ENCODE measurements at regions not wholly inside any gene's neighbourhood (a gene's known extent, or its start where the extent isn't known, plus 50 kb on each side); places are given as distances from the start of the nearest gene placed in this dataset.

DNA sequence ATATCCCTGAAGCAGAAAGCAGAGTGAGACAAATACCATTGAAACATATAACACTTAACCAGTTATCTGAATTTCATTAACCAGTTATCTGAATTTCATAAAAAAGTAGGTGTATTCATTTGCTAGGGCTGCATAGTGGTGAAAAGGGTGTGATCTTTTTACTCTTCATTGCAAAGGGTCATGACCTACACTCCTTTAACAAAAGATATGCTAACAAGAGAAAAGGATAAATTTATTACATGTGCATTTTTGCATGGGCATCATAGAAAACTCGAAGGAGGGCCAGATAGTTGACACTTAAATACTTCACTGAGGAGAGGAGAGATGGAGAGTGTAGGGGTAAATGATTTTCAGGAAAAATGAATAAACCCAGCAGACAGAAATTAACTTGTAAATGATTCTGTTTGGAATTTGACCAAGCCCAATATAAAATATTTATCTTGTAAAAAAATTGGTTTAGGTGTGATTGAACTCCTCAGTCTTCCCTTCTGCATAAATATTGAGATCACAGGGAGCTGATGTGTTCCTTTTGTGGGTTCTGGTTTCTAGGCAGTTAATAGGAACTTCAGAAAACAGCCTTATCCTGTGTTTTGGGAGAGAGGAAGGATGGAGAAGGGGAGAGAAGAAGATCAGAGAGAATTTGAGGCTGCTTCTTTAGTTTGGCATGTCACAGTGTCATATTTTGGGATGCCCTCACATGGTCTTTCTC, 372.5 kb upstream of the SYT4 start:
- DNase-seq (ENCODE audit: low spot score): no peak

- DNase-seq (ENCODE audit: low spot score): no peak
These were observed 373.1 kb upstream of the SYT4 start for GRCh38 chr18:43650426-43650825.

DNA sequence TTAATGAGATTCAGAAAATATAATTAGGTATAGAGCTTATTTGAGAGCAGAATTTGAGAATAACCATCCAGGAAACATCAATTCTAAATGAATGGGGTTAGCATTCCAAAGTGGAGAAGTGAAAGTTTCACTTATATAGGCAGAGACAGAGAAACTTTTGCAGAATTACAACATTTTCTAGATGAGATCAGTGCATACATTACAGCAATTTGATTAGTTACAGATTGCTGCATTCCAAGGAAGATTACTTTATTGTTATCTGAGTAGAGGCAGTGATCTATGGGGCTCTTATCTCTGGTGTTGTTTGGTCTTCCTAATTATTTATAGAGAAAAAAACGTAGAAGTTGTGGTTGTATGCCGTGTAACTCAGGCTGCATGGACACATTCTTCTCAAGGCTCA, 373.8 kb upstream of the SYT4 start:
- no peak for DNase-seq (ENCODE audit: low spot score)

DNA sequence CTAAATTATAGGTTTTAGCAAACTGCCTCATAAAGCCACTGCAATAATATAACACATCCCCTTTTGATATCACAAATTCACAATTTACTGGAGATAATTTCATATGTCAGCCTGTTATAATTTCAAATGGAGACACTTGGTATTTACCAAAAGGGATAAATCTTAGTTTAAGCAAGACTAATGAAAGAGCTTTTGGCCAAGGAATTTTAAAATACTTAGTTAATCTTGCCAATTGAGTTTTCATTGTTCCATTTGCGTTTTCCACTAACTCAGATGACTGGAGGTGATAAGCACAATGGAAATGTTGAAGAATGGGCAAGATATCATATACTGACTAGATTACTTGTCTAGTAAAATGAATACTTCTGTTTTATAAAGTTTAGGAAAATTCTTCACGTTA, 379.3 kb upstream of the SYT4 start:
- no peak for DNase-seq (ENCODE audit: low spot score)

GRCh38 chr18:43661570-43661969, 384.3 kb upstream of the SYT4 start:
- no peak for DNase-seq (ENCODE audit: low spot score)

DNA sequence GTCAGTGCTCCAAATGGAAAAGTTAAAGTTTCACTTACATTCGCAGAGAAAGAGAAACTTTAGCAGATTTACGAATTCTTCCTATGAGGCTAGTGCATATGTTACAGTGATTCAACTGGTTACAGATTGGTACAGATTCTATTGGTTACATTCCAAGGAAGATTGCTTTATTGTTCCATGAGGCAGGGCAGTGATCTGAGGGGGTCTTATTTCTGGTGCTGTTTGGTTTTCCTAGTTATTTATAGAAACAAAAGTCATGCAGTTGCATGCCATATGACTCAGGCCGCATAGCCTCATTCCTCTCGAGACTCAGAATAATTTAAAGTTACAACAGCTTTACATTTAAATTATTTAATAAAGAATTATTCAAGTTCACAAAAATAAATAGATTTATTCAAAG, 385.4 kb upstream of the SYT4 start:
- DNase-seq (ENCODE audit: low spot score): no peak

DNA sequence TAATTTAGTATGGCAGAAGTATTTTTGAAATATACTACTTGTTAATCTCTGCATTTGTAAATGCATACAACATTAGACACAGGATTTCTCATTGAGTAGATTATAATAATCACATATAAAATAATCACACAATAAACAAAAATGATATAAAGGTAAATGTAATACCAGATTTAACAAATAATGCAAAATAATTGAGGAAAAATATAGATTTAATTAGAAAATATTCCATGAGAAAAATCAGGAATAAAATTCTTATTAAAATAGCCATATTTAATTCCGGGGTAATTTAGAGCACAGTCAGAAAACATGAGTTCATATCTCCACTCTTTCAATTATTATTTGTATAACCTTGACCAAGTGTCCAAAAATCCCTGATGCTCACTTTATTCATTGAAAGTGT, 385.9 kb upstream of the SYT4 start:
- no peak for DNase-seq (ENCODE audit: low spot score)

GRCh38 chr18:43664487-43665008, 387.3 kb upstream of the SYT4 start:
- DNase-seq (ENCODE audit: low spot score): no peak

GRCh38 chr18:43665105-43665788, 388.0 kb upstream of the SYT4 start:
- peak; percentile 50 for DNase-seq (ENCODE audit: low spot score)

- no peak for DNase-seq (ENCODE audit: low spot score)
These were observed 391.6 kb upstream of the SYT4 start for GRCh38 chr18:43668866-43669265.

GRCh38 chr18:43671431-43671830, 394.1 kb upstream of the SYT4 start:
- no peak for DNase-seq (ENCODE audit: low spot score)

- no peak for DNase-seq (ENCODE audit: low spot score)
These were observed 402.8 kb upstream of the SYT4 start for GRCh38 chr18:43680096-43680495.

- DNase-seq (ENCODE audit: low spot score): no peak
These were observed 404.4 kb upstream of the SYT4 start for GRCh38 chr18:43681661-43682060.

GRCh38 chr18:43682196-43682595, 404.9 kb upstream of the SYT4 start:
- no peak for DNase-seq (ENCODE audit: low spot score)

DNA sequence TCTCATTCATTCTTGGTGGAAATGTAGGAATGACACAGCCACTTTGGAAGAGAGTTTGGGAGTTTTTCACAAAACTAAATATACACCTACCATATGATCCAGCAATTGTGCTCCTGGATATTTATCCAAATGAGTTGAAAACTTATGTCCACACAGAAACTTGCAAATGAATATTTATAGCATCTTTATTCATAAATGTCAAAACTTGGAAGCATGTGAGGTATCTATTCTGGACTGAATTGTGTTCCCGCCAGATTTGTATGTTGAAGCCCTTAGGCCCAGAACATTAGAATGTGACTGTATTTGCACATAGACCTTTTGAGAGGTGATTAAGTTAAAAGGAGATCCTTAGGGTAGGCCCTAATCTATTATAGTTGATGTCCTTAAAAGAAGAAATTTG, 409.4 kb upstream of the SYT4 start:
- DNase-seq (ENCODE audit: low spot score): no peak

DNA sequence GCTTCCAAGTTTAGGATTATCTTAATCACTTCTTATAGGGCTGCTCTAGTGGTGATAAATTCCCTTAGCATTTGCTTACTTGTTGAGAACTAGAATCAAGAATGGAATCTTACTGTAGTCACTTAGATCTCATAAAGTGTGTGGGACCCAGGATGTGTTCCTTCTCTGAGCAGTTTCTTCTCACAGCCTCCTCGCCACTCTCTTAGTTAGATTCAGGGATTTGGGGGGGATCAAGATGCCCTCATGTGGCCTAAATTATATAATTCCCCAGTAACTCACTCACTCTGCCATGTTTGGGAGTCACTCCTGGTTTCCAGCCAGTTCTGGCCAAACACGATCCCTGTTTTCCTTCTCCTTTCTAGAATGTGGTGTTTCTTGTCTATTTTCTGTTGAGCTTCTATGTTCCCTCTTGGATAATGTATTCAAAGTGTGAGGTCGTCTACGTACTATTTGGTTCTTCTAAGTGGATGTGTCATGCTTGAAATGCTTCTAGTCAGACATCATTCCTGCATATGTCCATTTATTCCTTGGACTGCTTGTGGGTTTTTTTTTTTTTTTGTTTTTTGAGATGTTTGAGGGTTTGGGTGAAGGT, 414.9 kb upstream of the SYT4 start:
- DNase-seq (ENCODE audit: low spot score): no peak

DNA sequence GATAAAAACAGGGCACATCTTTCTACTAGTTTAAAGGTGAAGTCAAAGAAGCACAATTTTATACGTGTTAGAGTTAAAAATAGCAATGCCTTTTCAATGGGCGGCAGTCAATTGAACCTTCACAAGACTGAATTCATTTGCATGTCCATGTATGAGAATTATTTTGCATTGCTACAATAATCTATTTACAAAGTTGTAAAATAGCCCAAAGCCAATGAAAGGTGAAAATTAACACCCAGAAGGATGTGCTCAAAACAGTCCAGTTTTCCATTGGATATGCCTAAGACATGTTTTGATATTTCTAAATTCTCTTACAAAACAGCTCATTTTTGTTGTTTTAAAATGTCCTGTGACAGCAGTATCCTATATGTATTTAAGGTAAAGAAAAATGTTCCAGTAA, 425.1 kb upstream of the SYT4 start:
- no peak for DNase-seq (ENCODE audit: low spot score)

GRCh38 chr18:43703050-43703449, 425.8 kb upstream of the SYT4 start:
- no peak for DNase-seq (ENCODE audit: low spot score)

DNA sequence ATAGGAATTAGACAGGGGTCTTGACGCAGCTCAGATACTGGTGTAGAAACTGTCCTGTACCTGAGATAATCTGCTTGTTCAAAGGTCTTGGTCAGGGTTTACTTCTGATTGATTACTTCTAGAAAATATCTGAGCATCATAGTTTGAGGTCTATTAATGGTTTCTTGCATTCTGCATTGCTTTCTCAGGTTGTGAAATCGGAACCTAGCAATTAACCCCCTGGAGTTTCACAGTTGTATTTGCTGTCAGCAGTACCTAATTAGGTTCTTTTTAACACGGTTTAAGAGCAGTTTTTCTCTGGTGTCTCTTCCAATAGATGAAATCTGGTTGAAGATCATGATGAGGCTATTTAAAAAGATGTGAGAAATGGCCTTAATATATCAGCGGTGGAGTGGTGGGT, 428.6 kb upstream of the SYT4 start:
- no peak for DNase-seq (ENCODE audit: low spot score)

DNA sequence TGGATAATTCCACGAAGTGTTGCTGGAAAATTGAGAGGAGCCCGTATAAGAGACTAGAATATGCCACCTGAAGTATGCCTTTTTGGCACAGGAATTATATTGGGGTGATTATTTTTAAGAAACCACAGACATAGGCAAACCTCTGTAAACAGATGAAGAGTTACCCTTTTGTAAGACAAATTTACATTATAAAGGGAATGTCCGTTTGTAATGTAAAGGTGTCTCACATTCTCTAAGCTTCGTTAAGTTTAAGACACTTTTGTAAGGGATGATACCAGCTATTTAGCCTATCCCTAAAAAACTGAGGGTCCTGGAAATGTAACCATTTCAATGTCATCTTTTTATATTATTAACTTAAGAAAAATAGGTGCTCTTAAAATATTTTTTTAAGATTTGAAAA, 432.8 kb upstream of the SYT4 start:
- DNase-seq (ENCODE audit: low spot score): no peak

DNA sequence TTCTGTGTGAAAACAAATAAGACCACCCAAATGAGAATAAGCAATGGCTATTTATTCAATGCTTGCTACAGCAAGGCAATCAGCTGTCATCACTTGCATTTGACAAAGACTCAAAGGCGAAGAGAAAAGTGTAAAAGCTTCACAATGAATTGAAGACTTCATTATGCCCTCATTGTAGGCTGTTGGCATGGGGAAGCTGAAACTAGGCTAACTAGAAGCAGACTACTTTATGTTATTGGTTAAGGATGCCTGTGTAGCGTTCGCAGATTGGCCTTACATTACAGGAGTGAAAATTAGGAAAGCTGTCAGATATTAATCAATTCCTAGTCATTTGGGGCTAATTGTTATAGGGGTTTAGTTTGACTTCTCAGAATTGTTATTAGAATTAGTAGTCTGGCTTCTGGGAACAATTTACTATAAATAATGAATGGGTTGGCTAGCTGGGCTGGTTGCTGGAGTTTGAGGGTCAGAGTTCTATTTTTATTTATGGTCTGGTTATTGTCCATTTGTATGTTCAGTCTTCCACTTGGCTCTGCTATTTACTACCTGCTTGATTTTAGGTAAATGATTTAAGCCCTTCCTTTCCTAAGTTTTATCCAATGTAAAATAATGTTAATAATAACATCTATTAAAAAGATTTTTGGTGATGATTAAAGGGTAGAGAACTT, 437.2 kb upstream of the SYT4 start:
- no peak for DNase-seq (ENCODE audit: low spot score)

- DNase-seq (ENCODE audit: low spot score): no peak
These were observed 442.0 kb upstream of the SYT4 start for GRCh38 chr18:43719267-43719795.

DNA sequence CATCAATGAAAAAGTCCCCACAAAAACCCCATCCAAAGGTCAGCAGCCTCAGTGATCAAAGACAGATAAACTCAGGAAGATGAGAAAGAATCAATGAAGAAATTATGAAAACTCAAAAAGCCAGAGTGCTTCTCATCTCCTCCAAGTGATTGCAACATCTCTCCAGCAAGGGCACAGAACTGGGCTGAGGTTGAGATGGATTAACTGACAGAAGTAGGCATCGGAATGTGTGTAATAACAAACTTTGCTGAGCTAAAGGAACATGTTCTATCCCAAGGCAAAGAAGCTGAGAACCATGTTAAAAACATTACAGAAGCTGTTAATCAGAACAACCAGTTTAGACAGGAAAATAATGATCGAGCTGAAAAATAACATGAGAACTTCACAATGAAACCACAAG, 442.8 kb upstream of the SYT4 start:
- DNase-seq (ENCODE audit: low spot score): no peak
